Testis (tissue), 2 donors: ENCODE measurements at regions not wholly inside any gene's neighbourhood (a gene's known extent, or its start where the extent isn't known, plus 50 kb on each side); places are given as distances from the start of the nearest gene placed in this dataset.
"Not testable (repeated sequence)": the region's sequence is repeated elsewhere in the genome, so short reads cannot be mapped to it uniquely, and the experiment has no call there.

Source experiments
- CTCF ChIP-seq, 3 experiments: fragments of 450-650 bp in 2 of 3; fragments of 200-600 bp in 1 of 3; sonication (generic) in 1 of 3; IDR thresholded peaks; one replicate each; pipeline ENCODE4 v1.5.1; 2016 to 2019; ENCODE audit warnings: antibody characterized with exemption in 3 of 3, mild to moderate bottlenecking in 2 of 3, moderate library complexity in 1 of 3
- POLR2A ChIP-seq: fragments of 450-650 bp; IDR thresholded peaks from one replicate; pipeline ENCODE4 v1.6.1; 2017; ENCODE audit warnings: antibody characterized with exemption, mild to moderate bottlenecking, moderate library complexity

GRCh38 chr22:10771744-10772143 is 4756.2 kb upstream of the OR11H1 start:
- not testable (repeated sequence) for TF ChIP-seq CTCF (IDR thresholded peaks at IDR 0.05); POLR2A
